IMR-90 (cell line): ENCODE measurements at regions not wholly inside any gene's neighbourhood (a gene's known extent, or its start where the extent isn't known, plus 50 kb on each side); places are given as distances from the start of the nearest gene placed in this dataset.

Source experiments
- ATAC-seq: fragments of 200-7000 bp; cut with Tn5 transposase; 2 replicates; pipeline ENCODE4 v1.9.1; 2020; ENCODE audit warnings: low read depth, mild to moderate bottlenecking, moderate library complexity
- BruUV-seq: library from RNA; stranded (reverse); fragments of 400-500 nt; replicated peaks from 2 replicates; lab custom pipeline; 2021; lab: Mats Ljungman, UMichigan
- CTCF ChIA-PET: fragments of 300-600 bp; formaldehyde crosslinking; extraction: SDS; loops from one replicate; lab custom pipeline; 2021; ENCODE audit warnings: antibody characterized with exemption; lab: Yijun Ruan, JAX
- POLR2A ChIA-PET: fragments of 300-600 bp; sonication (Branson Sonifier 250); formaldehyde crosslinking; loops from one replicate; lab custom pipeline; 2022; ENCODE audit warnings: antibody characterized with exemption; ENCODE audit not compliant: unreplicated experiment; lab: Charles Lee
- DNase-seq: peaks from one replicate; pipeline ENCODE4 v3.0.0; 2013
- H2AFZ ChIP-seq: replicated peaks from 2 replicates; pipeline ENCODE3; 2013; ENCODE audit warnings: low read length, mild to moderate bottlenecking; ENCODE audit not compliant: poor library complexity
- H2AK5ac ChIP-seq: 2 replicates; pipeline ENCODE4 v1.6.1; 2013; ENCODE audit warnings: low read depth, low read length, inconsistent platforms
- H2AK9ac ChIP-seq: replicated peaks from 2 replicates; pipeline ENCODE3; 2013; ENCODE audit warnings: mild to moderate bottlenecking, low read depth, low read length, moderate library complexity; ENCODE audit not compliant: poor library complexity
- H2BK120ac ChIP-seq: 2 replicates; pipeline ENCODE4 v1.6.1; 2013; ENCODE audit warnings: low read depth, low read length, inconsistent platforms
- H2BK15ac ChIP-seq: 3 replicates; pipeline ENCODE4 v1.6.1; 2013; ENCODE audit warnings: low read depth, low read length, inconsistent platforms
- H2BK20ac ChIP-seq: 2 replicates; pipeline ENCODE4 v1.6.1; 2013; ENCODE audit warnings: low read depth, mild to moderate bottlenecking, inconsistent platforms, low read length, moderate library complexity
- H2BK5ac ChIP-seq: 2 replicates; pipeline ENCODE4 v1.6.1; 2013; ENCODE audit warnings: mild to moderate bottlenecking, low read depth, low read length, inconsistent platforms; ENCODE audit not compliant: poor library complexity, severe bottlenecking
- H3K14ac ChIP-seq: replicated peaks from 2 replicates; pipeline ENCODE4 v1.6.1; 2013; ENCODE audit warnings: low read depth, low read length, inconsistent platforms
- H3K18ac ChIP-seq: 2 replicates; pipeline ENCODE4 v1.6.1; 2013; ENCODE audit warnings: low read depth, low read length, control low read depth
- H3K23ac ChIP-seq: 2 replicates; pipeline ENCODE4 v1.6.1; 2013; ENCODE audit warnings: low read depth, low read length, inconsistent platforms
- H3K27ac ChIP-seq: 2 replicates; pipeline ENCODE4 v1.5.1; 2013; ENCODE audit warnings: mild to moderate bottlenecking, control low read depth, low read length; ENCODE audit not compliant: insufficient read depth
- H3K27me3 ChIP-seq: 2 replicates; pipeline ENCODE4 v1.6.1; 2013; ENCODE audit warnings: low read length; ENCODE audit not compliant: control insufficient read depth, insufficient read depth
- H3K36me3 ChIP-seq: 2 replicates; pipeline ENCODE4 v1.6.1; 2013; ENCODE audit warnings: low read length, mixed read lengths; ENCODE audit not compliant: control insufficient read depth, insufficient read depth
- H3K4ac ChIP-seq: 2 replicates; pipeline ENCODE4 v1.6.1; 2013; ENCODE audit warnings: low read depth, low read length, inconsistent platforms
- H3K4me1 ChIP-seq: 2 replicates; pipeline ENCODE4 v1.6.1; 2013; ENCODE audit warnings: low read length, mixed read lengths; ENCODE audit not compliant: control insufficient read depth, insufficient read depth
- H3K4me2 ChIP-seq: 2 replicates; pipeline ENCODE4 v1.6.1; 2013; ENCODE audit warnings: low read depth, mild to moderate bottlenecking, control low read depth, low read length, moderate library complexity
- H3K4me3 ChIP-seq: 2 replicates; pipeline ENCODE4 v1.5.1; 2013; ENCODE audit warnings: low read depth, mild to moderate bottlenecking, control low read depth, low read length, moderate library complexity; ENCODE audit not compliant: insufficient read depth
- H3K56ac ChIP-seq: 2 replicates; pipeline ENCODE4 v1.6.1; 2013; ENCODE audit warnings: low read length, inconsistent platforms; ENCODE audit not compliant: insufficient read depth; ENCODE audit errors: extremely low read depth
- H3K79me1 ChIP-seq, 2 experiments: 2 replicates each; pipeline ENCODE4 v1.6.1; 2013; ENCODE audit warnings: low read length in 2 of 2, inconsistent platforms in 1 of 2, low read depth in 1 of 2
- H3K9ac ChIP-seq: 2 replicates; pipeline ENCODE4 v1.6.1; 2013; ENCODE audit warnings: low read depth, low read length, control low read depth
- H3K9me1 ChIP-seq: 2 replicates; pipeline ENCODE4 v1.6.1; 2013; ENCODE audit warnings: low read length, inconsistent platforms; ENCODE audit not compliant: insufficient read depth
- H3K9me3 ChIP-seq: 2 replicates; pipeline ENCODE4 v1.6.1; 2013; ENCODE audit warnings: low read length; ENCODE audit not compliant: control insufficient read depth, insufficient read depth
- H4K20me1 ChIP-seq: 2 replicates; pipeline ENCODE4 v1.6.1; 2013; ENCODE audit warnings: low read length, inconsistent platforms; ENCODE audit not compliant: insufficient read depth
- H4K5ac ChIP-seq: 2 replicates; pipeline ENCODE4 v1.6.1; 2013; ENCODE audit warnings: mild to moderate bottlenecking, low read depth, low read length, control low read depth
- H4K8ac ChIP-seq, 2 experiments: 2 replicates each; pipeline ENCODE4 v1.6.1; 2013; ENCODE audit warnings: low read depth in 2 of 2, low read length in 2 of 2, control low read depth in 1 of 2, inconsistent platforms in 1 of 2
- H4K91ac ChIP-seq: 2 replicates; pipeline ENCODE4 v1.6.1; 2013; ENCODE audit warnings: low read depth, low read length, inconsistent platforms; ENCODE audit not compliant: insufficient read depth
- BHLHE40 ChIP-seq: fragments of 150-350 bp; IDR thresholded peaks from 2 replicates; pipeline ENCODE4 v1.6.1; 2016; ENCODE audit warnings: mild to moderate bottlenecking, low read depth, low read length
- CHD1 ChIP-seq: IDR thresholded peaks from 2 replicates; pipeline ENCODE4 v1.6.1; 2012; ENCODE audit warnings: low read depth, low read length, improper control_type of control experiment
- CTCF ChIP-seq: conservative IDR thresholded peaks from 2 replicates; pipeline ENCODE4 v1.5.1; 2012; ENCODE audit warnings: mild to moderate bottlenecking, low read depth, low read length, improper control_type of control experiment
- ELK1 ChIP-seq: fragments of 150-350 bp; IDR thresholded peaks from 2 replicates; pipeline ENCODE4 v1.6.1; 2016; ENCODE audit warnings: low read depth, mild to moderate bottlenecking, low read length, moderate library complexity, borderline replicate concordance
- FOS ChIP-seq: fragments of 150-350 bp; IDR thresholded peaks from 2 replicates; pipeline ENCODE4 v1.6.1; 2016; ENCODE audit warnings: low read depth, low read length
- MAZ ChIP-seq: IDR thresholded peaks from 2 replicates; pipeline ENCODE4 v1.6.1; 2012; ENCODE audit warnings: low read depth, mild to moderate bottlenecking, low read length, improper control_type of control experiment, moderate library complexity, borderline replicate concordance
- NFE2L2 ChIP-seq: fragments of 150-350 bp; IDR thresholded peaks from 2 replicates; pipeline ENCODE4 v1.6.1; 2016; ENCODE audit warnings: low read depth, mild to moderate bottlenecking, low read length
- RFX5 ChIP-seq: IDR thresholded peaks from 2 replicates; pipeline ENCODE4 v1.8.0; 2012; ENCODE audit warnings: low read depth, mild to moderate bottlenecking, low read length, moderate library complexity
- USF2 ChIP-seq: fragments of 150-350 bp; IDR thresholded peaks from 2 replicates; pipeline ENCODE4 v1.6.1; 2017; ENCODE audit warnings: mild to moderate bottlenecking, antibody characterized with exemption, low read length, low read depth
- WGBS, 2 experiments: methylation state at CpG; one replicate each; pipeline versions ENCODE4 v1.1.5 to v1.1.7; 2013; ENCODE audit warnings: missing lambda C conversion rate in 2 of 2; ENCODE audit not compliant: insufficient read length in 1 of 2; ENCODE audit errors: extremely low coverage in 2 of 2; 5-methylcytosine and 5-hydroxymethylcytosine counted together
- dilution Hi-C: fragments of 300-500 bp; cut with HindIII; formaldehyde crosslinking; loops from one replicate; pipeline ENCODE4 v1.14.3; 2018; ENCODE audit warnings: low sequenced_read_pairs; ENCODE audit not compliant: unreplicated experiment
- in situ Hi-C: fragments of 300-500 bp; cut with MboI; formaldehyde crosslinking; loops from 3 replicates; pipeline ENCODE4 v1.14.3; 2019; ENCODE audit warnings: low sequenced_read_pairs, inconsistent platforms, mixed read lengths
- intact Hi-C: fragments of 100-400 bp; cut with micrococcal nuclease; formaldehyde crosslinking; loops from 2 replicates; pipeline ENCODE4 v1.10.0; 2022

- peak overlapping the region; percentile 5; the same call in 1 of the 2 replicates for H4K5ac ChIP-seq
- peak overlapping the region; percentile 75; the same call in 1 of the 2 replicates for H2BK20ac ChIP-seq
- no peak overlapping the region for H3K56ac ChIP-seq
- no peak overlapping the region for H3K9ac ChIP-seq
- peak overlapping the region; percentile 73 for H4K91ac ChIP-seq
- H2AK5ac ChIP-seq: peak overlapping the region; percentile 72; the same call in 1 of the 2 replicates
- dilution Hi-C loops: no loop called here
- peaks cover 4% of the 10 kb centered on the region; the same call in 1 of the 2 replicates for H3K9me1 ChIP-seq
- no peak overlapping the region for H3K4me3 ChIP-seq
- in situ Hi-C loops: no loop called here
- H3K4me2 ChIP-seq: no peak overlapping the region; the same call in 1 of the 2 replicates
- peak overlapping the region; percentile 87; the same call in 2 of the 3 replicates for H2BK15ac ChIP-seq
- peaks cover 11% of the 10 kb centered on the region; the same call in 1 of the 2 replicates for H3K4me1 ChIP-seq
- no peak overlapping the region; the same call in 1 of the 2 replicates for H3K27ac ChIP-seq
- peak overlapping the region; percentile 69; the same call in 1 of the 2 replicates for H3K18ac ChIP-seq
- H2AFZ ChIP-seq: no peak overlapping the region
- ATAC-seq (no peak), DNase-seq (peak; percentile 78)
- H2AK9ac ChIP-seq: no peak overlapping the region
- peak overlapping the region; percentile 61 for H2BK5ac ChIP-seq
- no peaks in the 10 kb centered on the region for H3K27me3 ChIP-seq
- no peaks in the 10 kb centered on the region for H3K9me3 ChIP-seq
- H2BK120ac ChIP-seq: peak overlapping the region; percentile 75; the same call in 1 of the 2 replicates
- H3K36me3 ChIP-seq: no peaks in the 10 kb centered on the region
- H4K20me1 ChIP-seq: no peaks in the 10 kb centered on the region
- intact Hi-C loops: no loop called here
- H4K8ac ChIP-seq: peak overlapping the region; percentile 41 to 42; a peak in 2 of 4 replicates
- WGBS, 2 experiments: 67% methylated on average over 2 of the region's 2 CpGs; no CpG with 5 or more reads in 1 of the 2 experiments
- TF ChIP-seq FOS (no peak), BHLHE40 (no peak), ELK1 (no peak), USF2 (no peak), CTCF (no peak), RFX5 (no peak), MAZ (no peak), CHD1 (no peak), NFE2L2 (no peak)
- ChIA-PET POLR2A (no interaction called here), CTCF (no interaction called here)
- BruUV-seq: no TSS peak
- peak overlapping the region; percentile 75 for H3K4ac ChIP-seq
- H3K14ac ChIP-seq: peak overlapping the region; percentile 86; the same call in 1 of the 2 replicates
- H3K23ac ChIP-seq: peak overlapping the region; percentile 77
- H3K79me1 ChIP-seq: no peaks in the 10 kb centered on the region
Measured at GRCh38 chr2:225993430-225993829, 593.9 kb downstream of the NYAP2 start.
